NCI-H526 treated with DMSO at 0.1 percent for 48 hours (cell line): ENCODE measurements at regions not wholly inside any gene's neighbourhood (a gene's known extent, or its start where the extent isn't known, plus 50 kb on each side); places are given as distances from the start of the nearest gene placed in this dataset.
"Not testable (repeated sequence)": the region's sequence is repeated elsewhere in the genome, so short reads cannot be mapped to it uniquely, and the experiment has no call there.

ENCODE experiments used
- DNase-seq: peaks from one replicate; lab custom pipeline; 2025; lab: John Stamatoyannopoulos, UW

DNA sequence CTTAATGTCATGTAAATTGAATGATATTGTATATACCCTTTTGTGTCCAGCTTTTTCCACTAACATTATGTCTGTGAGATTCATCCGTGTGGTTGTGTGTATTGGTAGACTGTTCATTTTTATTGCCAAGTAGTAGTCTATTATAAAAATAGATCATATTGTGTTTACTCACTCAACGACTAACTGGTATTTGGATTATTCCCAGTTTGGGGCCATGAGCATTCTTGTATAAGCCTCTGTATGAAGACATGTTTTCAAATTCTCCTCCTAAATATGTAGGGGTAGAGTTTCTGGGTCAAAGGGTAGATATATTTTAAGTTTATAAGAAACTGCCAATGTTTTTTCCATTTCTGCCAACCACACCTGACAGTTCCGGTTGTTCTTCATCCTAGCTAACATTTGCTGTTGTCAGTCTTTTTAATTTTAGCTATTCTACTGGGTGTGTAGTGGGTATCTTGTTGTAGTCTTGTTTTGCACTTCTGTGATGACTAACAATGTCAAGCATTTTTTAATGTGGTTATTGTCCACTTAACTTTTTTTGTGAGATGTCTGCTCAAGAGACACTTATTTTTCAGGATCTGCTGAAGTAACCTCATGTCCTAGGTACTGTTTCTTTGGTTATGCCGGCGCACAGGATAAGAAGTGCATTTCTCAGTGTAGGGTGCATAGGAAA, 93.2 kb downstream of the DACT1 start:
- no peak for DNase-seq

GRCh38 chr14:58731465-58732293, 93.9 kb downstream of the DACT1 start:
- DNase-seq, result no peak

DNA sequence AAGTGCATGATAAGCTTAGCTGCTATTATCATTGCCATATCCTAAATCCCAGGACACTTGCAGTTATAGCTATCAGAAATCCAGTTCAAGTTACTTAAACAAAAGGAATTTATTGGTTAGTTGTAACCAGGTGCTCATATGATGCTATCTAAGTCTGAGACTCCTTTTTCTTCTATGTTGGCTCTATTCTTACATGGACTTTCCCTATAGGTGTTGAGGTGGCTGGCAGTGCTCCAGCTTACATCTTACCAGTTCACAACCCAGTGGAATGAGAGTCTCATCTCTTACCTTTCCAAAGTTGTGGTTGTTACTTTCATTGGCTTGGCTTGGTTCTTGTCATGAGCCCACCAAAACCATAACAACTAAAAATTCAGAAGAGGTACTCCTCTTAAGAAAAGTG, 94.6 kb downstream of the DACT1 start:
- DNase-seq, result no peak

DNA sequence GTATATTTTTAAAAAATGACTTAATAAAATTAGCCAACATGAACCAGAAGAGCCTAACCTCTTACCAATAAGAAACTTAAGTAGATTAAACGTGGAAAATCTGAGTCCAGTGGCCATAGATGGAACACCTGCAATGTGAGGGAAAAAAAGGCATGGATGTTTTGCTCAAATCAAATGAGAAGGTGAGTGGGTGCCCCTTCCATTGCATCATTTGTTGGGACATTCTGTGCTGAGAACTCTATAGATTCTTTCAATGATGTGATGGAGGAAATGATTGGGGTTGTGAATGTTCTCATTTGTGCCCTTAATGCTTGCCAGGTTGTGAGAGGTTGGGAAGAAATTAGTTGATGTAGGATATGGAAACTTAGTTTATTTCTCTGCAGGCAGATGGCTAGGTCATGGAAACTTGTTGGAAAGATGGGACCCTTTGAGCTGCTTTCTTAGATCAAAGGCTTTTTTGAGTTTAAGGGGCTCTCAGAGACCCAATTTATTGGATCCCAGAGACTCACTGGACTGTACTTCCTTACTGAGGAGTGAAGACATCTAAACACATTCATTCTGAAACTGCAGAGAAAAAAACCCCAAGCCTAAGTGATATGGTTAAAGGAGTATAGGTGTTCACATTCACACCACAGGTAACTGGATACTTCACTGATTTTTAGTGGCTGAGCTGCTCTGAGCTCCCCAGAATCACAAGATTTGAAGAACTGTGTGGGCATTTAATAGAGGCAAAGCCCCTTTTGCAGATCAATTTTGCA, 95.9 kb downstream of the DACT1 start:
- no peak for DNase-seq

GRCh38 chr14:58735596-58735995, 97.8 kb downstream of the DACT1 start:
- no peak for DNase-seq

- DNase-seq, result no peak
Observed at GRCh38 chr14:58736606-58737005, 98.8 kb downstream of the DACT1 start.

GRCh38 chr14:58737511-58737910, 99.7 kb downstream of the DACT1 start:
- peak; percentile 19 for DNase-seq

- no peak for DNase-seq
Observed at GRCh38 chr14:58738189-58738836, 100.6 kb downstream of the DACT1 start.

DNA sequence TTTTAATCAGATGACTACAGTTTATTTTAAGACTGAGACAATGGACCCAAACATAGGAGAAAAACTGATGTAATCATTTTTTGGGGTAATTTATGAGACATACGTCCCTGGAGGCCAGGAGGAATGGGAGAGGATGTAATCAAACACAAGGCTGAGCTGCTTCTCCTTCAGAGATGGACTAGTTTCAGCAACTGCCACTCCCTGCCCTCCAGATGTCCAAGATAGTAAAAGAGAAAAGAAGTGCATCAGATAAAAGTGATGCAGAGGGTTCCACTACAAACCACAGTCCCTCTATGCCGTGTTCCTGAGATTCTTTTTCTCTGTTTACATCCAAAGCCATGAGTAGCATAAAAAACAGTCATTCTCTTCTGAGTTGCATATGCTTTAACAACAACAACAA, 101.1 kb downstream of the DACT1 start:
- no peak for DNase-seq

DNA sequence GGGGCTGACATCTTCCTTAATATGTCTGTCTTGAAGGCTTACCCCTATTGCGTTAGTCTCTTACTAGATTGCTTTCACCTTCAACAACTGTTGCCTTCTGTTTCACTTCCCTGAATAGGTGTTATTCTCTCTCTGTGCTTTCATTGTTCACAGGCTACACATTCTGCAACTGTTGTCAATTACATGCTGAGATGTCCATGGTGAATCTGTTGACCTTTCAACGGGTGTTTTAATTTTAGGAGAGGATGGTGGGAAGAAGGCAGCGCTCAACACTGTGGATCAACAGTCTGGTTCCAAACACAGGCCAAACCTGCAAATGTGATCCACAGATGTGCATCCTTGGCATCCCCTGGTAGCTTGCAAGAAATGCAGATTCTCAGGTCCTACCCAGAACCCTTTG, 101.9 kb downstream of the DACT1 start:
- no peak for DNase-seq

DNA sequence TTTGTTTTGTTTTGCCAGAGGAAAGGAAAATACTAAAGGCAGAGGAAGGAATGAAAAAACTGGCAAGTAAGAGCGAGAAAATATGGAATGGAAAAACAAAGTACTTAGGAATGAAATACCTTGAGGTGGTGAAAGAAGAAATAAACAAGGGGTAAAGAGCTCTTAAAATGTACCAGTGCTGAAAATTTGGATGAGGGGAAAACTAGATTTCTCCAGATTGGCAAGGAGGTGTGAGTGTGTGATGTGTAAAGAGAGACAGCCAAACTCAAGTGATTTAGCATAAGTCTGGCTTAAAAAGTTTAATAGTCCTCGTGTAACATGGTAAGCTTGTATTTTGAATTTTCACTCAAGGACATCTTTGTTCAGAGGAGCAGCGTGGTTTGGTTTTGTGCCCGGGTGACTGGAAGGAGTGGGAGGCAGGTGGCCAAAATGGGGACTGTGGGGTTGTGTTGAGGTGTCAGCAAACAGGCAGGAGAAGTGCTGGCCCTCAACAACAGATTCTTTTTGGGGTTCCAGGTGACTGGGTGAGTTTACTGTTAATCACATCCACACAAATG, 102.7 kb downstream of the DACT1 start:
- no peak for DNase-seq

- no peak for DNase-seq
Observed at GRCh38 chr14:58744801-58745394, 107.1 kb downstream of the DACT1 start.

DNA sequence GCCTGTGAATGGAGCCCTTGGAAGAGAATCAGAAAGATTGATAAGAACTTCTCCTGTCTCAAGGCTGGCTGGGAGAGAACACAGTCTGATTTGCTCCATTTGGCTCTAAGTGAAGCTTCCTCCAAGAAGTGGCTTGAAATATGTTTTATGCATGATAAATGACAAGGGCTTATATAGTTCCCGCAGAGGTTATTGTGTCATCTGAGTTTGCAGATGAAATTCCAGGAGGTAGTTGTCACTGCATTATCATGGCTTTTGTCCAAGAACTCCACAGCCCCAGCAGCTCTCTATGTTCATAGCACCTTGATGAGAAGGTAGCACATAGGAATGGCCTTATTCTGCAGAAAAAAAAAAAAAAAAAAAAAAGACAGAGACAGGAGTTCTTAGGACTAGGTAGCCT, 108.5 kb downstream of the DACT1 start:
- no peak for DNase-seq

DNA sequence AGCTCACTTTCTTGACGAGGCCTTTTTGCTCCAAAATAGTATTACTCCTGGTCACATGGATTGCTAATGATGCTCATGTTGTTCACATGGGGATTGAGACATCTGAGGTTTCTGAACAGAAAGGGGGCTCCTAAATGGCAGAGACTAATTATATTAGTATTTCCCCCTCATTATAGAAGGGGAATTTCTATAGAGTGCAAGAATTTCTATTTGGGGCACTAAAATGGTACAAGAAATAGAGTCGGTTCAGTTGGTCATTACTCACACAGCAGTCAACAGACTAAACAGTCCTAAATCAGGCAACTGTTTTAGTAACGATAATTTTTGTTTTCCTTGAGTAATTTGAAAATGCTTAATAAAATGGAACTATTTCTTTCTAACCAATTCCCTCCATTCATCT, 108.9 kb downstream of the DACT1 start:
- DNase-seq, result no peak

- DNase-seq, result no peak
Observed at GRCh38 chr14:58747181-58747580, 109.4 kb downstream of the DACT1 start.

DNA sequence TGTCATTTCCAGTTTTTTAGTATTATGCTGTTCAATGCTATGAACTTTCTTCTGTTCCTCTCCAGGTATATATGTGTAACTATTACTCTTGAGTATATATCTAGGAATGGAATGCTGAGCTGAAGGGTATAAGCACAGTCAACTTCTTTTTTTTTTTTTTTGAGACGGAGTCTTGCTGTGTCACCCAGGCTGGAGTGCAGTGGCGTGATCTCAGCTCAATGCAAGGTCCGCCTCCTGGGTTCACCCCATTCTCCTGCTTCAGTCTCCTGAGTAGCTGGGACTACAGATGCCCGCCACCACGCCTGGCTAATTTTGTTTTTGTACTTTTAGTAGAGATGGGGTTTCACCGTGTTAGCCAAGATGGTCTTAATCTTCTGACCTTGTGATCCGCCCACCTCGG, 110.5 kb downstream of the DACT1 start:
- DNase-seq, result not testable (repeated sequence)

DNA sequence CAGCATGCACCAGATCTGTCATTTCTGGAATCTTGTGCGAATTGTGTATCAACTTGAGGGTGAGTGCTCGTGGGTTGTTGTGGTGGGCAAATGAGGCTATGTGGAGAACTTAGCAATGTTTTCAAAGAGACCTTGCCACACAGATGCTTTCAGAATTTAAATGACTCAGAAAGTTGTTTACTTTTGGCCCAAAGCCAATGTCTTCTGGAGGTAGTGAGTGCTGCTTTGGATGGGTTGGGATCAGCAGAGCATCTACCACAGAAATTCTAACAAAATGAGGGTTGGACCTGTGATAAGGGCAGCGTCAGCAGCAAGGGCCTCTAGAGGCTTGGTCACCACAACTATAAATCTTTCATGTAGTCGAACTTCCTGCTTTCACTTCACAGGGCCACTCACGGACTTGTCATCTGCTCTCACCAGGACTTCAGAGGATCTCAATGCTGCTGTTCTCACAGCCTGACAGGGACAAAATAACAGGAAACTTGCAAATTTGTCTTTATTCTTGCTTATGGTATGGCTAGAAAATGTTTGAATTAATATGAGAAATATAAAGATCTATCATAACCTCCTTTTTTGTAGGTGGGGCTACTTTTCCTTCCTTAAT, 111.4 kb downstream of the DACT1 start:
- DNase-seq, result no peak

DNA sequence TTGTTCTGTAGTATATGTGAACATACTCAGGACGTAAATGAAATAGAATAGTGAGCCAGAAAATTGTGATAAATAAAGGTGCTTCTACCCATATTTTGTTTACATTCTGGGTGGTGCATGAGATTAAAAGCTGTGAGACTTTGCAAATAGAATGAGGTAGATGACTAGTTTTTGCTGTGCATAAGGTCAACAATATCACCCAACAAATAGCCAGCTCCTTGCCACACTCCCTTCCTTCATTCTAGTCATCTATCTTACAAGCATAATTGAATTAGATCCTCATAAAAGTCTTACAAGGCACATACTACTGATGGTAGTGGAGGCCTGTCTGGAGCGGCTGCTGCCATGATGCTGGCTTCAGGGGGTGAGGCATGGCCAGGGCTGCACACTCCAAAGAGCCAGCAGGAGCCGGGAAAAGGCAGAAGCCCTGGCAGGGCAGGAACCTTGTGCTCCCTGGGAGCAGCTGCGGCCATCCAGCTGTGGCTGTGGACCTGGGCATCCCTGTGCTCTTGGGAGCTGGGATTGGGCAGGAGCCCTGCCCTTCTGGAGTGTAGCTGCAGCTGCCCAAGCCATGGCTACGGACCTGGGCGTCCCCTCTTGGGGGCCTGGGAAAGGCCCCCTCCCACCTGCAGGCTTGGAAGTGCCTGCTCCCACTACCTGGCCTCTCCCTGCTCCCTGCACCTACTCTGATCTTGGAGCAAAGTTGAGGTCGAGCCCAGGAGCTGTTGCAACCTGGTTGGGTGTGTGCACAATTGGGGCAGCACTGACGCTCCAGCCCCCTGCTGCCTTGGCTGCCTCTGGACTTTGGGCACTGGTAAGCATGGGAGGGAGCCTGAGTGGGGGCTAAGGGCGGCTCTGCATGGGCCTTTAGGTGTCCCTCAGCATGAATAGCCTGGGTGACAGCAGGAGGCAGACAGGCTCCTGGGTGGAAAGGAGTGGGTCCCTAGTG, 112.8 kb downstream of the DACT1 start:
- DNase-seq, result no peak

DNA sequence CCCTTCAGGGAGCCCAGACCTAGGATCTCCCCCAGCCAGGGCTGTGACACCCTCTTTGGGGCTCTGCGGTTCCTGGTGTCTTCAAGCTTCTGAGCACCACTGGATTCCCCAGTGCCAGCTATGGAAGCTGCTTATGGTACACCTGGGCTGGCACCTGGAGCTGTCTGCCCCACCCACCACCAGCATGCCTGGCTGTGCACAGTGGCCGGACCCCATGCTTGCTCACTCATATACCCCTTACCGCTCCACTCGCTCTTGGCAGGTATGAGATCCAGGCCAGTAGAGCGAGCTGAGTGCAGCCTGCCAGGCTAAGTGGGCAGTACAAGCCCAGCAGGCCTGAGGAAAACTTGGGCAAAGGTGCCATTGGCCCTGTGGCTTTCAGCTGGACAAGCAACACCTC, 114.0 kb downstream of the DACT1 start:
- DNase-seq, result no peak

GRCh38 chr14:58752289-58752688, 114.5 kb downstream of the DACT1 start:
- no peak for DNase-seq
